Gastrocnemius medialis (tissue), 4 donors: ENCODE measurements at regions not wholly inside any gene's neighbourhood (a gene's known extent, or its start where the extent isn't known, plus 50 kb on each side); places are given as distances from the start of the nearest gene placed in this dataset.

Source experiments
- CTCF ChIP-seq, 5 experiments: fragments of 450-650 bp in 3 of 5; fragments of 200-600 bp in 2 of 5; sonication (generic) in 2 of 5; IDR thresholded peaks in 4 of 5; conservative IDR thresholded peaks in 1 of 5; 1 replicate in 4 of 5; 2 replicates in 1 of 5; pipeline ENCODE4 v1.5.1; 2016 to 2019; ENCODE audit warnings: antibody characterized with exemption in 5 of 5, mild to moderate bottlenecking in 3 of 5, moderate library complexity in 3 of 5
- POLR2A ChIP-seq, 2 donors: fragments of 450-650 bp; IDR thresholded peaks; one replicate each; pipeline ENCODE4 v1.6.1; 2017; ENCODE audit warnings: antibody characterized with exemption in 2 of 2, mild to moderate bottlenecking in 2 of 2, moderate library complexity in 2 of 2

GRCh38 chr22:22076361-22076760 lies 93.8 kb upstream of the TOP3B start:
- TF ChIP-seq CTCF (IDR thresholded peaks at IDR 0.05 in 4 of 5, conservative IDR thresholded peaks at IDR 0.05 in 1 of 5) (no peak), POLR2A (IDR thresholded peaks at IDR 0.05) (no peak)
